ENCODE measurements at regions not wholly inside any gene's neighbourhood (a gene's known extent, or its start where the extent isn't known, plus 50 kb on each side); places are given as distances from the start of the nearest gene placed in this dataset.

DNA sequence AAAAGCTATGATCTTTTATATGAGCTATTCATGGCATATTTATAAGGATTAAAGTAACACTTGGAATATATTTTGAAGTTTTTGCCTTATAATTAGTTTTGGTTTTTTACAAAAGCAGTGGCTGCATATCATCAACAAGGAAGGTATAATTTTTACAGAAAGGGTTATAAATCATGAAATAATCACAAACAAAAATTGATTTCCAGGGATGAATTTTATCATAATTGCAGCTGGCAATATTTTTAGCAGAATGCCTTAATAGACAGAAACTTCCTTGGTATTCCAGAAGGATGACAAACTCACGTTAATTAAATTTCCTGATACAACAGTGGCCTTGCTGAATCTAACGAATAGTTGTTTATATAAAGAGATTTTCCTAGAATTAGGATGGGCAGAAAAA is 260.5 kb upstream of the SLC39A10 start:
- H3K4me3 Mint-ChIP-seq (ENCODE audit: unreplicated experiment): no peak overlapping the region
- no peaks in the 10 kb centered on the region for H3K36me3 Mint-ChIP-seq (ENCODE audit: insufficient read depth, unreplicated experiment)
- intact Hi-C loops (cut with micrococcal nuclease): no loop called here
- TF ChIP-seq, protein P1, sequence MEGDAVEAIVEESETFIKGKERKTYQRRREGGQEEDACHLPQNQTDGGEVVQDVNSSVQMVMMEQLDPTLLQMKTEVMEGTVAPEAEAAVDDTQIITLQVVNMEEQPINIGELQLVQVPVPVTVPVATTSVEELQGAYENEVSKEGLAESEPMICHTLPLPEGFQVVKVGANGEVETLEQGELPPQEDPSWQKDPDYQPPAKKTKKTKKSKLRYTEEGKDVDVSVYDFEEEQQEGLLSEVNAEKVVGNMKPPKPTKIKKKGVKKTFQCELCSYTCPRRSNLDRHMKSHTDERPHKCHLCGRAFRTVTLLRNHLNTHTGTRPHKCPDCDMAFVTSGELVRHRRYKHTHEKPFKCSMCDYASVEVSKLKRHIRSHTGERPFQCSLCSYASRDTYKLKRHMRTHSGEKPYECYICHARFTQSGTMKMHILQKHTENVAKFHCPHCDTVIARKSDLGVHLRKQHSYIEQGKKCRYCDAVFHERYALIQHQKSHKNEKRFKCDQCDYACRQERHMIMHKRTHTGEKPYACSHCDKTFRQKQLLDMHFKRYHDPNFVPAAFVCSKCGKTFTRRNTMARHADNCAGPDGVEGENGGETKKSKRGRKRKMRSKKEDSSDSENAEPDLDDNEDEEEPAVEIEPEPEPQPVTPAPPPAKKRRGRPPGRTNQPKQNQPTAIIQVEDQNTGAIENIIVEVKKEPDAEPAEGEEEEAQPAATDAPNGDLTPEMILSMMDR (IDR thresholded peaks at IDR 0.05; ENCODE audit: unreplicated experiment): no peak
- ChIA-PET POLR2A (no interaction called here), CTCF (interaction anchor here (0.6 to 1.1 kb wide), 4 partner anchors 9 to 304 kb away, joined by 3 to 5 read pairs (median 4); no protein-coding TSS in a partner anchor)
- no peak overlapping the region for H3K27ac Mint-ChIP-seq (ENCODE audit: low read depth, unreplicated experiment)
- no peaks in the 10 kb centered on the region for H3K4me1 Mint-ChIP-seq (ENCODE audit: insufficient read depth, unreplicated experiment)
- H3K27me3 Mint-ChIP-seq (ENCODE audit: insufficient read depth, unreplicated experiment): no peaks in the 10 kb centered on the region
- no TSS peak for BruUV-seq (replicated peaks)
- no peaks in the 10 kb centered on the region for H3K9me3 Mint-ChIP-seq (ENCODE audit: unreplicated experiment)
- DNase-seq (ENCODE audit: unreplicated experiment): no peak

DNA sequence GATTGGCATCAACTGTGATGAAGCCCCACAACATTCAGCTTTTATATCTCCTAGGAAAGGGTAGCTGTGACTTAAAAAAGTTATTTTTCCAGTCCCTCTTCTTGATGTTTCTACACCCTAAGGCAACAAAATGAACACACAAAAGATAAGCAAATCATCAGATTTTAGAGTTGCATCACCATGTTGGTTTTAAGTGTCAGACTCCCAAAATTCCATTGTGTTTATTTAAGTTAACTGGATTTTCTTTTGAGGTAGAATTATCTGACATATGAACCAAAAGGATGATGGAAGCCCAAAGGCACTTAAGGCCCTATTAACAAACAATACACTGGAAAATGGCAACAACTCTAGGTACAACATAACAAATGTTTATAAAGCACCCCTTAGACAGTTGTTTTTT is 261.7 kb upstream of the SLC39A10 start:
- ChIA-PET POLR2A (no interaction called here), CTCF (interaction anchor here (0.6 kb wide), 1 partner anchor 43 kb away, joined by 3 read pairs; no protein-coding TSS in a partner anchor)
- no TSS peak for BruUV-seq (replicated peaks)
- Mint-ChIP-seq H3K27ac (ENCODE audit: low read depth, unreplicated experiment) (no peak overlapping the region), H3K4me1 (ENCODE audit: insufficient read depth, unreplicated experiment) (no peaks in the 10 kb centered on the region), H3K9me3 (ENCODE audit: unreplicated experiment) (no peaks in the 10 kb centered on the region), H3K4me3 (ENCODE audit: unreplicated experiment) (no peak overlapping the region), H3K27me3 (ENCODE audit: insufficient read depth, unreplicated experiment) (no peaks in the 10 kb centered on the region), H3K36me3 (ENCODE audit: insufficient read depth, unreplicated experiment) (no peaks in the 10 kb centered on the region)
- TF ChIP-seq, protein P1 (IDR thresholded peaks at IDR 0.05; ENCODE audit: unreplicated experiment): no peak
- DNase-seq (ENCODE audit: unreplicated experiment): no peak
- intact Hi-C loops (cut with micrococcal nuclease): no loop called here

DNA sequence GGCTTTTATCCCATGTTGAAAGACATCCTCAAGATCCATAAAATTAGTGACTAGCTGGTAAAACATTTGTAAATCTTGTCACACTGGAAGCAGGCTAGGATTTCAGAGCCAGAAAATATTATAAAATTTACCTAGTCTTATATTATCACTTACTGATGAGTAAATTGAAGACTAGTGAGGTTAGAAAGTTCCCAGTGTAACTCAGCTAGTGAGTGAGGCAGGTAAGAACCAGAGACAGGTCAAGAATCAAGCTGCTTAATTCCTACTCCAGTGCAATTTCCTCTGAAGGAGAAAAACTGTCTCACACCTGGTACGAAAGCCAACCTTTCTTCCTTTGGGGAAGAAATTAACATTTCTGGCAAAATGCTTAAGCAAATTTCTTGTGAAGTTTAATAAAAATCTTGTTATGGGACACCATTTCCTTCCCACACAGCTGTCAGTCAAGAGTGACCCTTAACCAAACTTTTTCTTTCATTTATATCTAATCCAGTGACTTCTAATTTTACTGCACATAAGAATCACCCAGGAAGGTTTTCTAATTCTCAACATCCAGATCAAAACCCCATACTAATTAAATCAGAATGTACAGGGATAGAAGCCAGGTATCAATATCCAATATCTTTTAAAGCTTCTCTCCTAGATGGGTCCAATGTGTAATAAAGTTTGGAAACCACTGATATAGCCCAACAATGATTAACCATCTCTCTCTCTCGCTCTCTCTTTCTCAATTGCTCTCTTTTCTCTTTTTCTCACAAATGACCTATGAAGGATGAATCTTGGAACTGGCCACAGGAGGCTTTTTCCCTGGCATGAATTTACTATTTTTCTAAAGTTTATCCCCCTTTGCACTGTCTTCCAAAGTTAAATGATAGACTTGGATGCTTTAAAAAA is 264.3 kb upstream of the SLC39A10 start:
- CTCF ChIA-PET: interaction anchor here (1.3 kb wide), 1 partner anchor 30 kb away, joined by 3 read pairs; no protein-coding TSS in a partner anchor
- no peak overlapping the region for H3K27ac Mint-ChIP-seq (ENCODE audit: low read depth, unreplicated experiment)
- POLR2A ChIA-PET: no interaction called here
- BruUV-seq (replicated peaks): no TSS peak
- intact Hi-C loops (cut with micrococcal nuclease): no loop called here
- no peaks in the 10 kb centered on the region for H3K36me3 Mint-ChIP-seq (ENCODE audit: insufficient read depth, unreplicated experiment)
- H3K9me3 Mint-ChIP-seq (ENCODE audit: unreplicated experiment): no peaks in the 10 kb centered on the region
- TF ChIP-seq, protein P1 (IDR thresholded peaks at IDR 0.05; ENCODE audit: unreplicated experiment): no peak
- H3K4me3 Mint-ChIP-seq (ENCODE audit: unreplicated experiment): no peak overlapping the region
- no peak for DNase-seq (ENCODE audit: unreplicated experiment)
- no peaks in the 10 kb centered on the region for H3K27me3 Mint-ChIP-seq (ENCODE audit: insufficient read depth, unreplicated experiment)
- H3K4me1 Mint-ChIP-seq (ENCODE audit: insufficient read depth, unreplicated experiment): no peaks in the 10 kb centered on the region

DNA sequence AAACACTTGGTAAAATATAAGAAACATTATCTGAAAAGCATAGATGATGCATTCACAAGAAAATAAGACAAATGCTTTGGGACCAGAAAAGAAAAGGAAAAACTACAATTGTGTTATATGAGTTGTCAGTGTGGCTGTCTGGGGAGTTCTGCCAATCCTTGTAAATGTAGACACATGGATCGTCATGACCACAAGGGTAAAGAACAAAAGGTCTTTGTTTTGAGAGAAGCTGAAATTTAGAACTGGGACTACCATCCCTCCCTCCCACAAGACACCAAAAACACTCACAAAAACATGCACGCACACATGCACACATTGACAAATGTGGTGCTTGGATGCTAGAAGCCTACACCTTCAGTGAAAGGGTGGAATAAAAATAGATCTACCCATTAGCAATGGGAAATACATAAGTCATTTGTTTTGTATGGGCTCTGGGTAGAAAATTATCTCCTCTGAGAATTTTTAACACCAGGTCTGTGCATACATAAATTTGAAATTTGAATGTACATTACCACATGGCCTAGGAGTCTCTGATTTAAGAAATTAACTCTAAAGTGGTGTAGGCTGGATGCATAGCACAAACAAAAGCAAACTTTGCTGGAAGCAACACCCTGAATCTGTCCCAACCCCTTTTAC is 266.2 kb upstream of the SLC39A10 start:
- Mint-ChIP-seq H3K27ac (ENCODE audit: low read depth, unreplicated experiment) (no peak overlapping the region), H3K9me3 (ENCODE audit: unreplicated experiment) (no peaks in the 10 kb centered on the region), H3K36me3 (ENCODE audit: insufficient read depth, unreplicated experiment) (no peaks in the 10 kb centered on the region), H3K4me1 (ENCODE audit: insufficient read depth, unreplicated experiment) (no peaks in the 10 kb centered on the region), H3K4me3 (ENCODE audit: unreplicated experiment) (no peak overlapping the region), H3K27me3 (ENCODE audit: insufficient read depth, unreplicated experiment) (no peaks in the 10 kb centered on the region)
- BruUV-seq (replicated peaks): no TSS peak
- ChIA-PET POLR2A (no interaction called here), CTCF (no interaction called here)
- no peak for DNase-seq (ENCODE audit: unreplicated experiment)
- intact Hi-C loops (cut with micrococcal nuclease): no loop called here
- TF ChIP-seq, protein P1 (IDR thresholded peaks at IDR 0.05; ENCODE audit: unreplicated experiment): no peak
